ENCODE measurements at regions not wholly inside any gene's neighbourhood (a gene's known extent, or its start where the extent isn't known, plus 50 kb on each side); places are given as distances from the start of the nearest gene placed in this dataset.

GRCh38 chr10:121087129-121087528 lies 236.0 kb downstream of the WDR11 start:
- TF ChIP-seq EZH2 (IDR thresholded peaks at IDR 0.05) = no peak
- no peak for TF ChIP-seq YY1 (IDR thresholded peaks at IDR 0.05; ENCODE audit: extremely low read depth, insufficient replicate concordance, low read depth, low read length)
- no peak for TF ChIP-seq CTCF (IDR thresholded peaks at IDR 0.05 in 2 of 3, conservative IDR thresholded peaks at IDR 0.05 in 1 of 3; ENCODE audit: borderline replicate concordance in 1 of 3, insufficient read depth in 1 of 3, low read depth in 2 of 3, low read length in 2 of 3)
- no peak for TF ChIP-seq SIN3A (IDR thresholded peaks at IDR 0.05; ENCODE audit: low read depth)
- TF ChIP-seq POLR2AphosphoS5 (IDR thresholded peaks at IDR 0.05; ENCODE audit: low read depth, low read length) = no peak
- no peak for TF ChIP-seq POLR2A (IDR thresholded peaks at IDR 0.05; ENCODE audit: borderline replicate concordance, extremely low read depth, insufficient read depth, insufficient read length)
- no peak for TF ChIP-seq CBX3 (IDR thresholded peaks at IDR 0.05; ENCODE audit: low read depth)
- no peak for TF ChIP-seq MAX (IDR thresholded peaks at IDR 0.05)
- TF ChIP-seq REST (IDR thresholded peaks at IDR 0.05; ENCODE audit: low read depth) = no peak
- no peak for TF ChIP-seq ATF3 (IDR thresholded peaks at IDR 0.05)
- no peak for TF ChIP-seq RAD21 (IDR thresholded peaks at IDR 0.05; ENCODE audit: low read depth)
- TF ChIP-seq EGR1 (IDR thresholded peaks at IDR 0.05; ENCODE audit: low read depth) = no peak
